Neural cell (in vitro differentiated cells): ENCODE measurements at regions not wholly inside any gene's neighbourhood (a gene's known extent, or its start where the extent isn't known, plus 50 kb on each side); places are given as distances from the start of the nearest gene placed in this dataset.

ENCODE experiments used
- H2AFZ ChIP-seq: fragments of 200-600, 300-800 bp; sonication (generic), shearing (Covaris generic); 2 replicates; pipeline ENCODE4 v1.6.0; 2014; ENCODE audit warnings: low read depth, mild to moderate bottlenecking, antibody characterized with exemption, low read length, moderate library complexity
- H3F3A ChIP-seq: fragments of 200-600 bp; shearing (Covaris generic); 2 replicates; pipeline ENCODE4 v1.6.1; 2016; ENCODE audit warnings: mild to moderate bottlenecking, moderate library complexity, mixed read lengths, antibody characterized with exemption, low read length; ENCODE audit not compliant: insufficient read depth, poor library complexity, severe bottlenecking
- H3K27ac ChIP-seq: fragments of 200-600, 300-800 bp; sonication (generic), shearing (Covaris generic); 2 replicates; pipeline ENCODE4 v1.5.1; 2014; ENCODE audit warnings: mild to moderate bottlenecking, low read length, moderate library complexity
- H3K27me3 ChIP-seq: fragments of 300-800, 200-600 bp; sonication (generic), shearing (Covaris generic); 2 replicates; pipeline ENCODE4 v1.6.0; 2014; ENCODE audit warnings: mild to moderate bottlenecking, low read depth, low read length, moderate library complexity; ENCODE audit not compliant: insufficient read depth
- H3K36me3 ChIP-seq: fragments of 300-800, 200-600 bp; sonication (generic), shearing (Covaris generic); 2 replicates; pipeline ENCODE4 v1.5.1; 2014; ENCODE audit warnings: mild to moderate bottlenecking, antibody characterized with exemption, low read length, moderate library complexity; ENCODE audit not compliant: insufficient read depth
- H3K4me2 ChIP-seq: fragments of 300-800, 200-600 bp; sonication (generic), shearing (Covaris generic); 2 replicates; pipeline ENCODE4 v1.6.0; 2014; ENCODE audit warnings: mild to moderate bottlenecking, low read length
- H3K4me3 ChIP-seq: fragments of 300-800, 200-600 bp; sonication (generic), shearing (Covaris generic); 2 replicates; pipeline ENCODE4 v1.5.1; 2014; ENCODE audit warnings: mild to moderate bottlenecking, low read length, moderate library complexity
- H3K79me2 ChIP-seq: fragments of 200-600 bp; shearing (Covaris generic); replicated peaks from 2 replicates; pipeline ENCODE4 v1.6.0; 2014; ENCODE audit warnings: mild to moderate bottlenecking, low read length, moderate library complexity; ENCODE audit not compliant: insufficient read depth
- H3K9ac ChIP-seq: fragments of 300-800, 200-600 bp; sonication (generic), shearing (Covaris generic); 2 replicates; pipeline ENCODE4 v1.6.1; 2016; ENCODE audit warnings: mild to moderate bottlenecking, low read length, mixed read lengths
- H3K9me2 ChIP-seq: fragments of 200-600 bp; shearing (Covaris generic); 2 replicates; pipeline ENCODE4 v1.6.1; 2016; ENCODE audit warnings: mild to moderate bottlenecking, low read length, mixed read lengths; ENCODE audit not compliant: insufficient read depth
- H3K9me3 ChIP-seq: fragments of 200-600, 300-800 bp; sonication (generic), shearing (Covaris generic); 2 replicates; pipeline ENCODE4 v1.6.1; 2016; ENCODE audit warnings: mild to moderate bottlenecking, mixed run types, low read length, moderate library complexity, mixed read lengths
- H4K20me1 ChIP-seq: fragments of 200-600 bp; shearing (Covaris generic); 2 replicates; pipeline ENCODE4 v1.6.1; 2016; ENCODE audit warnings: mild to moderate bottlenecking, mixed run types; ENCODE audit not compliant: insufficient read depth
- CTCF ChIP-seq: fragments of 450-650 bp; IDR thresholded peaks from 2 replicates; pipeline ENCODE4 v1.5.1; 2014; ENCODE audit warnings: antibody characterized with exemption, mild to moderate bottlenecking, moderate library complexity; ENCODE audit not compliant: poor library complexity, severe bottlenecking
- EP300 ChIP-seq: fragments of 450-650 bp; conservative IDR thresholded peaks from 2 replicates; pipeline ENCODE4 v1.6.1; 2014; ENCODE audit warnings: antibody characterized with exemption, mild to moderate bottlenecking, moderate library complexity; ENCODE audit not compliant: poor library complexity, severe bottlenecking
- EZH2 ChIP-seq: fragments of 200-600, 300-800 bp; shearing (Covaris generic), sonication (generic); IDR thresholded peaks from 2 replicates; pipeline ENCODE4 v1.6.1; 2014; ENCODE audit warnings: antibody characterized with exemption, low read length, borderline replicate concordance, mild to moderate bottlenecking; ENCODE audit not compliant: insufficient read depth, poor library complexity, severe bottlenecking
- MXI1 ChIP-seq: fragments of 450-650 bp; conservative IDR thresholded peaks from 2 replicates; pipeline ENCODE4 v1.6.1; 2014; ENCODE audit warnings: antibody characterized with exemption, mild to moderate bottlenecking; ENCODE audit not compliant: poor library complexity, severe bottlenecking
- POLR2AphosphoS5 ChIP-seq: IDR thresholded peaks from 2 replicates; pipeline ENCODE4 v1.6.1; 2012
- RAD21 ChIP-seq: fragments of 450-650 bp; conservative IDR thresholded peaks from 2 replicates; pipeline ENCODE4 v1.6.1; 2014; ENCODE audit warnings: antibody characterized with exemption, mild to moderate bottlenecking, moderate library complexity
- REST ChIP-seq: IDR thresholded peaks from 2 replicates; pipeline ENCODE4 v1.6.1; 2012; ENCODE audit warnings: borderline replicate concordance
- SMC3 ChIP-seq: fragments of 450-650 bp; conservative IDR thresholded peaks from 2 replicates; pipeline ENCODE4 v1.6.1; 2014; ENCODE audit warnings: antibody characterized with exemption, mild to moderate bottlenecking, moderate library complexity; ENCODE audit not compliant: poor library complexity
- TAF1 ChIP-seq: IDR thresholded peaks from 2 replicates; pipeline ENCODE4 v1.6.1; 2012; ENCODE audit warnings: low read depth

- Histone ChIP-seq H3K9ac (no peak overlapping the region), H3F3A (no peaks in the 10 kb centered on the region), H2AFZ (no peak overlapping the region), H3K79me2 (no peaks in the 10 kb centered on the region), H3K4me2 (no peak overlapping the region), H3K36me3 (no peaks in the 10 kb centered on the region), H4K20me1 (no peaks in the 10 kb centered on the region), H3K4me3 (no peak overlapping the region), H3K9me3 (no peaks in the 10 kb centered on the region), H3K27ac (no peak overlapping the region), H3K27me3 (no peaks in the 10 kb centered on the region), H3K9me2 (no peaks in the 10 kb centered on the region)
- TF ChIP-seq EZH2, result no peak
- TF ChIP-seq REST, result no peak
- TF ChIP-seq RAD21, result no peak
- no peak for TF ChIP-seq TAF1
- no peak for TF ChIP-seq SMC3
- TF ChIP-seq CTCF, result no peak
- no peak for TF ChIP-seq EP300
- no peak for TF ChIP-seq POLR2AphosphoS5
- TF ChIP-seq MXI1, result no peak
These were observed 69.5 kb upstream of the VOPP1 start for GRCh38 chr7:55641811-55642210.

GRCh38 chr7:55641273-55641691, 69.0 kb upstream of the VOPP1 start:
- Histone ChIP-seq H3K27me3 (no peaks in the 10 kb centered on the region), H3F3A (no peaks in the 10 kb centered on the region), H3K79me2 (no peaks in the 10 kb centered on the region), H3K9me2 (no peaks in the 10 kb centered on the region), H3K9ac (no peak overlapping the region), H3K4me2 (no peak overlapping the region), H3K9me3 (no peaks in the 10 kb centered on the region), H3K4me3 (no peak overlapping the region), H3K36me3 (no peaks in the 10 kb centered on the region), H3K27ac (no peak overlapping the region), H4K20me1 (no peaks in the 10 kb centered on the region), H2AFZ (no peak overlapping the region)
- TF ChIP-seq TAF1 (no peak), CTCF (peak; percentile 96), REST (no peak), EP300 (no peak), EZH2 (no peak), SMC3 (peak; percentile 93), RAD21 (peak; percentile 98), MXI1 (no peak), POLR2AphosphoS5 (no peak)
